ENCODE measurements at regions not wholly inside any gene's neighbourhood (a gene's known extent, or its start where the extent isn't known, plus 50 kb on each side); places are given as distances from the start of the nearest gene placed in this dataset.
"Not testable (repeated sequence)": the region's sequence is repeated elsewhere in the genome, so short reads cannot be mapped to it uniquely, and the experiment has no call there.

- TF ChIP-seq EZH2 (IDR thresholded peaks at IDR 0.05; ENCODE audit: insufficient read depth, poor library complexity, severe bottlenecking); EZH2phosphoT487 (IDR thresholded peaks at IDR 0.05; ENCODE audit: insufficient read depth, low read depth): not testable (repeated sequence)
Measured at GRCh38 chr5:163750415-163750814, 245.0 kb downstream of the MAT2B start.
